ENCODE measurements at regions not wholly inside any gene's neighbourhood (a gene's known extent, or its start where the extent isn't known, plus 50 kb on each side); places are given as distances from the start of the nearest gene placed in this dataset.

DNA sequence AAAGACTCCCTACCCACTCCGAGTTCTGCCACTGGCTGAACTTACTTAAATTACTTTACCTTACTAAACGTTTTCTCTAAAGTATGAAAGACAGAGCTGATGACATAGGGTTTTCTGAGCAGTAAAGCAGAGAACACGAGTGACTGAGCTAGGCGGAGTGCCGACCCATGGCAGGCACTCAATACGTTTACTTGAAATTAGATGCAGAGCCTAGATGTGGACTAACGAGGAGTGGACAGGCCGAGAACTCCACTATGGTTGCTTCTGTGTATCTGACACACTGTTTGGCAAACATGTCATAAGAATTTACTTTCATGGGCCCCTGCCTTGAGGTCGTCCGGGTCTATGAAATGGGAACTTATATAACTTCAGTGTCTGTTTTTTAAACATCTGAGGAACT lies 471.0 kb downstream of the STK39 start:
- DNase-seq (ENCODE audit: low read depth in 1 of 2, low spot score in 1 of 2) = no peak
- in situ Hi-C loops (cut with HindIII; ENCODE audit: low pct_unique_long_range_greater_than_20kb, low sequenced_read_pairs) = no loop called here
- no peak for TF ChIP-seq JUND (IDR thresholded peaks at IDR 0.05; ENCODE audit: low read depth)

DNA sequence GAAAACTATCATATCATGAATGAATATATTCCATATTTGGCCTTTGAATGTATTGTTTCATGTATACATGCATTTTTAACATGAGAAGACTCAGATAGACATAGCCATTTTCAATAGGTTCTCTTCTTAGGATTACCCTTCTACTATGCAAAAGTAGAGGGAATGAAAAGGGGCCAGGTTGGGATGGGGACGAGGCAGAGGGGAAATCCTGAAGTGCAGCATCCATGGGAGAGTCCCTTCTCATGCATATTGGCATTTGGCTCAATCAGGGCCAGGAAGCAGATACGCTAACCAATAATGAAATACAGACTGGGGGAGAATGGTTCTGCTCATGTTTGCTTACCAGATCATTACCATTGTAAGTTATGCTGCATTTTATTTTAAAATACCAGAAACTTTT lies 475.8 kb downstream of the STK39 start:
- no peak for TF ChIP-seq JUND (IDR thresholded peaks at IDR 0.05; ENCODE audit: low read depth)
- DNase-seq (ENCODE audit: low read depth in 1 of 2, low spot score in 1 of 2) = no peak
- in situ Hi-C loops (cut with HindIII; ENCODE audit: low pct_unique_long_range_greater_than_20kb, low sequenced_read_pairs) = no loop called here

DNA sequence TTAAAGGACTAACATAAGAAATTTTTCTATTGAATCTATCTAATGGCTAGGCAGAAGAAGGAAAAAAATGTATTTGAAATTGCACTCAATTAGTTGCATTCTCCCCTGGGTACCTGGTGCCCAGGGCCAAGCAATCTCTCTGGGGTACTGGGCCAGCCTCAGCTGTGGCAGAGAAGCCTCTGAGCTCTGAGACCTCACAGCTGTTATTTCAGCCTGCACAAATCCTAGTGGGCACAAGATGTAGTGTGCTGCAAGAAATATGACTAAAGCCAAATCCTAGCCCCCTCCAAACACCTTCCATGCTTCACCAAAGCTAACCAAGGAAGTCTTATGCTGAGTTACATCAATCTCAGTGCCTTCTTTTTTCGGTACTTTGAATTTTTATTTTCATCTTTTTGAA lies 478.4 kb downstream of the STK39 start:
- no peak for DNase-seq (ENCODE audit: low read depth in 1 of 2, low spot score in 1 of 2)
- in situ Hi-C loops (cut with HindIII; ENCODE audit: low pct_unique_long_range_greater_than_20kb, low sequenced_read_pairs) = no loop called here
- TF ChIP-seq JUND (IDR thresholded peaks at IDR 0.05; ENCODE audit: low read depth) = no peak

DNA sequence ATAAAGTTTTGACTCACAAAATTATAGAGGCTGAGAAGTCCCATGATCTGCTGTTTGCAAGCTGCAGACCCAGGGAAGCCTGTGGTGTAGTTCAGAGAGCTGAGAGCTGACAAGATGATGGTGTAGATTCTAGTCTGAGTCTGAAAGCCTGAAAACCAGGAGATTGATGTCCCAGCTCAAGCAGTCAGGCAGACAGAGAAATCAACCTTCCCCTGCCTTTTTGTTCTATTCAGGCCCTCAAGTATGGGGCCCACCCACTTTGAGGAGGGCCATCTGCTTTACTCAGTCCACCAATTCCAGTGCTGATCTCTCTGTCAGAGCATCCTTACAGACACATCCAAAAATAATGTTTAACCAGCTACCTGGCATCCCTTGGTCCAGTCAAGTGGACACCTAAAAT lies 479.6 kb downstream of the STK39 start:
- TF ChIP-seq JUND (IDR thresholded peaks at IDR 0.05; ENCODE audit: low read depth) = no peak
- in situ Hi-C loops (cut with HindIII; ENCODE audit: low pct_unique_long_range_greater_than_20kb, low sequenced_read_pairs) = no loop called here
- no peak for DNase-seq (ENCODE audit: low read depth in 1 of 2, low spot score in 1 of 2)

DNA sequence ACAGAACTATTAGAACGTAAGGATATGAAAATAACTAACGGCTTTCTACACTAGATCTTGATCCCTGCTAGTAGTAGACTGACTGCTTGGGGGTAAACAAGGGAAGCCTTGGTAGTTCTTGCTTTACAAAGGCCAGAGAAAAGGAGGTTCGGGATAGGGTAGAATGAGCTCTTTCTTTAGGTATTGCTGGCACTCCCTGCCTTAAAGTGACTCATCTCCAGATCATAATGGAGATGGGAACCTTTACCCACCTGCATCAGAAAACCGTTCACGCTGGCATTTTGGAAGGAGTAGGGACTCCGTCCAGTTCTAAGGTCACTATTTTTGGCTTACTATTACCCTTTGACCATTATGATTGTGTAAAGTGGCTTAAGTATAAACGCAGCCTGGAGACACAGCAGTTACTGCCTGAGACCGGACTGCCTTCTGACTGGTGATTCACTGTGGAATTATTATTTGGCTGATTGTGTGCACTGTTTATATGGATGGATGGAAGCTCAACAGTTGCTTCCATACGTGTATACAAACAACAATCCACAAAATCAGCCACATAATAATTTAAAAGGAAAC lies 482.5 kb downstream of the STK39 start:
- in situ Hi-C loops (cut with HindIII; ENCODE audit: low pct_unique_long_range_greater_than_20kb, low sequenced_read_pairs) = no loop called here
- no peak for DNase-seq (ENCODE audit: low read depth in 1 of 2, low spot score in 1 of 2)
- TF ChIP-seq JUND (IDR thresholded peaks at IDR 0.05; ENCODE audit: low read depth) = no peak

DNA sequence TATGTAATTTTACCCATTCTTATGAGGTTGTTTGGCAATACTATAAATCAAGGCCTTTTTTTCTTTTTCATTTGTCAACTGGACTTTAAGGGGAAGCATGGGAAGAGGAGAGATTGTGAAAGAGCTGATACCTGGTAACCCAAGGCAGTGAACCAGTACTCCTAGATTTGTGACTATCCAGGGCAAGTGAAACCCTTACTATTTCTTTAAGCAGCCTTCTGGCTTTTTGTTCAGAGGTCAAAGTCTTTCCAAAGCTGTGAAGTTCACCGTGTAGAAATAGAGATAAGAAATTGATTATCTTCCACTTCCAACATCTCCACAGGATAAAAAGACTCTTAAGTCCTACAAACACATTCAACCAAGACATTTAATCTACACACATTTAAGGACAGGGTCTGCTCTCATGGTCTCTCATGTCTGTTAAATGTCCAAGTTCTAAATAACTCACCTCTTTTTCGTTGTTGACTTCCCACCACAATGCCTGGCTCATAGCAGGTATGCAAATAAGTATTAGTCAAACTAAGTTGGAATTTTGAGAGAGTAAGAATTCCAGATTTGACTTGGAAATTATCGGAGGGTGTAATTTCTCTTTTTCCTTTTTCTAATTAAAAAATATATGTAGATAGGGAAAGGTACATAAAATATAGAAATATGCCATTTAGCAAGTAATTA lies 485.8 kb downstream of the STK39 start:
- no peak for DNase-seq (ENCODE audit: low read depth in 1 of 2, low spot score in 1 of 2)
- no peak for TF ChIP-seq JUND (IDR thresholded peaks at IDR 0.05; ENCODE audit: low read depth)
- in situ Hi-C loops (cut with HindIII; ENCODE audit: low pct_unique_long_range_greater_than_20kb, low sequenced_read_pairs) = no loop called here

DNA sequence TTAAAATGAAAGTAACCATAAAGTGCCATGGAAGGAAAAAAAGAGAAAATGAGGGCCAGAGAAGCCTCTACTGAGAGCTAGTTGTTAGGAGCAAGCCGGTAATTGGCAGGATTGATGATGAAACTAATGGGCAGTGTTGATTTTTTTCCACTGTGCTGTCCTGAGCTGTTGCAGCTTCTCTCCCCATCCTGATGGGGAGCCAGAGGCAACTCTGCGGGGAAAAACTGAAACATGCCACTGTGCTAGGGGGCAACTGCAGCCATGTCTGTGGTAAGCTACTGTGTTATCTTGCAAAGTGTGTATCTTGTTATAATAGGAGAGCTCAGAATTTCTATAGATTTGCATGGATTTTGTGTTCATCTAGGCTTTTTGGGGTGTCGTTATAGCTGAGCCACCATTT lies 487.9 kb downstream of the STK39 start:
- in situ Hi-C loops (cut with HindIII; ENCODE audit: low pct_unique_long_range_greater_than_20kb, low sequenced_read_pairs) = no loop called here
- no peak for DNase-seq (ENCODE audit: low read depth in 1 of 2, low spot score in 1 of 2)
- no peak for TF ChIP-seq JUND (IDR thresholded peaks at IDR 0.05; ENCODE audit: low read depth)

DNA sequence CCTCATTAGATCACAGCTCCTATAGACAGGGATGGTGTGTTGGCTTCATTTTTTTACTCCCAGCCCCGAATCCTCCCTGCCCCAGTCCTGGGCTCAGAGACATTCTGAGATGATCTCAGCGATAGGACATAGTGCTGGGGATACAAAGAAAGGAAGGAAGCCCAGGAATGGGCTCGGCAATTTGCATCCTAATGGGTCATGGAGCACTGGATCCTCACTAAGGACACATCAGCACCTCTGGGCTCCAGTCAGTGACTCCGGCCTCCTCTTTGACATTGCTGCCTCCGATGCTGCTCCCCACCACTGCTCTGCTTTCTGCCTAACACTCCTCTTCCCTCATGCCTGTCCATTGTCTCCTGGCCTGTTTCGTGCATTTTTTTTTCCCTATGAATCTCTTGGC lies 489.1 kb downstream of the STK39 start:
- DNase-seq (ENCODE audit: low read depth in 1 of 2, low spot score in 1 of 2) = no peak
- in situ Hi-C loops (cut with HindIII; ENCODE audit: low pct_unique_long_range_greater_than_20kb, low sequenced_read_pairs) = no loop called here
- no peak for TF ChIP-seq JUND (IDR thresholded peaks at IDR 0.05; ENCODE audit: low read depth)

DNA sequence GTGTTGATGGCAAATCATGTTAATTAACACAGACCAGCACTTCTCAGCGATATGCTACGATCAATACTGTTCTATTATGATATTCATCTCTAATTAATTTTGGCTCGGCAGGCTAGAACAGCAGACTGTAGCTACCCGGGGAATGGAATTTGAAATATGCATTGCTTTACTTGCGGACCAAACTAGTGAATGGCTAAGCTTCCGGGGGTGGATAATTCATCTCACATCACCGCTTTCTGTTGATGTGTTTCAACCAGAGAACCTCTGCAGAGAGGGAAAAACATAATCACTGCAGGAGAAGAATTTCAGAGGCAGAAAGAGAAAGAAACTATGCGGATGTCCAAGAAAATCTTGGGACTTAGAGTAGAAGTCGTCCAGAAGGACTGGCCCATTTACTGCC lies 490.9 kb downstream of the STK39 start:
- no peak for DNase-seq (ENCODE audit: low read depth in 1 of 2, low spot score in 1 of 2)
- no peak for TF ChIP-seq JUND (IDR thresholded peaks at IDR 0.05; ENCODE audit: low read depth)
- in situ Hi-C loops (cut with HindIII; ENCODE audit: low pct_unique_long_range_greater_than_20kb, low sequenced_read_pairs) = no loop called here

DNA sequence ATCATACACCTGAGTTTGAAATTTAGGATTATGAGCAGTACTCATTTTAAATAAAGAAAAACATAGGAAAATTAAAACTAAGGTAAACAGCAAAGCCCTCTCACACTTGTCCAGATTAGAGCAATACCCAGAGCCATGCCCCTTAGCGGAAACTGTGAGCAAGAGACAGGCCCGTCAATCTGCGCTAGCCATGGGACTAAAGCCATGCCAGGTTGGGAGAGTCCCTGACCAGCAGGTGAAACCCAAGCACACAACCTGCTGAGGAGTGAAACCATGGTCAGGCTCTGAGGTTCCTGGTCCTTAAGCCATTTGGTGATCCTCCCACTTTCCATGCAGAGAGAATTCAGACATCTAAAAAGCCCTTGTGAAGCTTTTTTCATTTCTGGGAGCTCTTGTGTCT lies 494.3 kb downstream of the STK39 start:
- no peak for TF ChIP-seq JUND (IDR thresholded peaks at IDR 0.05; ENCODE audit: low read depth)
- in situ Hi-C loops (cut with HindIII; ENCODE audit: low pct_unique_long_range_greater_than_20kb, low sequenced_read_pairs) = no loop called here
- DNase-seq (ENCODE audit: low read depth in 1 of 2, low spot score in 1 of 2) = no peak

DNA sequence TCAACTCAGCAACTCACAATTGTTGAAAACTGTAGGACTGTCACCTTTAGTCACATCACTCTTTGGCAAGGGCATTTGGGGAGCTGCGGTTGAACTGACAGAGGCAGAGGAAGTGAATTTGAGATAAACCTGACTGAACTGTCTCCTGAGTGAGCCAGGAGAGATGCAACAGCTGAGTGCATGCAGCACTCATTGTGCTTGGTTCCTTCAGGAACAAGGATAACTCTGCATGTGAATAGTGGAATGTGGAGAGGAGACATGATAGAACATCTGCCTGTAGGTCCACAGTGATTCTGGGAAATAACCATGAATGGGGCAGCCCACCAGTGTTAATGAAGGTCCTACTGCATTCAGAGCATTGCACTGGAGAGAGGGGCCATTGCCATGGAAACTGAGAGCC lies 494.7 kb downstream of the STK39 start:
- DNase-seq (ENCODE audit: low read depth in 1 of 2, low spot score in 1 of 2) = no peak
- TF ChIP-seq JUND (IDR thresholded peaks at IDR 0.05; ENCODE audit: low read depth) = no peak
- in situ Hi-C loops (cut with HindIII; ENCODE audit: low pct_unique_long_range_greater_than_20kb, low sequenced_read_pairs) = no loop called here

DNA sequence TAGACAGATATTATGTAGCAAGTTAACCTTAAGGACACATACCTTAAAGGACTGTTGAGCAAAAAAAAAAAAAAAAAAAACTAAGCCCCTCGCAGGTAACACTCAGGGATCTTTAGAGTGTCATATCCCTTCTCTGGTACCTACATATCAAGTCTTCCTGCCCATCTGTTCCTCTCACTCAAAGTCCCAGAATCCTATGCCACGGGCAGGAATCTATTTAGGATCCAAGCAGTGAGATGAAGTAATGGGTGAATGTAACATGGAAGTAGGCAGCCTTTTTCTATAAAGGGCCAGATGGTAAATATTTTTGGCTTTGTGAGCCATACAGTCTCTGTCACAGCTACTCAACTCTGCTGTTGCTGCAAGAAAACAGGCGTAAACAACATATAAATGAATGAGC lies 496.7 kb downstream of the STK39 start:
- no peak for DNase-seq (ENCODE audit: low read depth in 1 of 2, low spot score in 1 of 2)
- in situ Hi-C loops (cut with HindIII; ENCODE audit: low pct_unique_long_range_greater_than_20kb, low sequenced_read_pairs) = no loop called here
- TF ChIP-seq JUND (IDR thresholded peaks at IDR 0.05; ENCODE audit: low read depth) = no peak

DNA sequence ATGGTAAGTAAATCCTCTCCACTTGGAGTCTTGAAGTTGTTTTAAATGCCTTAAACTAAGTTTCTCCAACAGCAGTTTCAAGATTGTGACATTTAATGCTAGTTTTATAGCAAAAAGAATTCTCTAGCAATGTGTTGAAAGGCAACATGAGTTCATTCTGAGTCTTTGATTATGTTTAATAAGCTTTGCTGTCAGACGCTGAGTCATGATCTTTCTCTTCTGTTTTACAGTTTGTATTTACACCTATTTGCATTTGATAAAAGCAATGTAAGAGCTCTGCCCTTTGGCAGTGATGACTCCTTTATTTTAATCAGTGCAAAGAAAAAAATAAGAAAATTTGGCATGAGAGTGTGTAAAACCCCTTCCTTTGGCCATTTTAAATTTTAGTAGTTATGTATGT lies 497.7 kb downstream of the STK39 start:
- TF ChIP-seq JUND (IDR thresholded peaks at IDR 0.05; ENCODE audit: low read depth) = no peak
- in situ Hi-C loops (cut with HindIII; ENCODE audit: low pct_unique_long_range_greater_than_20kb, low sequenced_read_pairs) = no loop called here
- no peak for DNase-seq (ENCODE audit: low read depth in 1 of 2, low spot score in 1 of 2)

DNA sequence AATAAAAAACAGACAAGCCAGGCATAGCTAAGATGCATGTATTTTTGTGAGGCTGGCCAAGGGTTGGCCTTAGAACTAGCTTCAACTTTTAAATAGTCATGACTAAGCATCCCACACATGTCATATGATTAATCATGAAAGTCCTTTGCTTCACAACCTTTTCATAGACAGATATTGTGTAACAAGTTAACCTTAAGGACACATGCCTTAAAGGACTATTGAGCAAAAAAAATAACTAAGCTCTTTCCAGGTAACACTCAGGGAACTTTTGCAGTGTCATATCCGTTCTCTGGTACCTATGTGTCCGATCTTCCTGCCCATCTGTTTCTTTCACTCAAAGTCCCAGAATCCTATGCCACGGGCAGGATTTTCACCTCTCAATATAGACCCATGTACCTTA lies 498.4 kb downstream of the STK39 start:
- no peak for TF ChIP-seq JUND (IDR thresholded peaks at IDR 0.05; ENCODE audit: low read depth)
- no peak for DNase-seq (ENCODE audit: low read depth in 1 of 2, low spot score in 1 of 2)
- in situ Hi-C loops (cut with HindIII; ENCODE audit: low pct_unique_long_range_greater_than_20kb, low sequenced_read_pairs) = no loop called here
